SH-SY5Y (cell line): ENCODE measurements at regions not wholly inside any gene's neighbourhood (a gene's known extent, or its start where the extent isn't known, plus 50 kb on each side); places are given as distances from the start of the nearest gene placed in this dataset.

Experiments
- GATA2 ChIP-seq: IDR thresholded peaks from 2 replicates; pipeline ENCODE4 v1.6.1; 2011; ENCODE audit warnings: mild to moderate bottlenecking, low read depth, low read length
- GATA3 ChIP-seq: IDR thresholded peaks from 2 replicates; pipeline ENCODE4 v1.6.1; 2011; ENCODE audit warnings: low read depth, mild to moderate bottlenecking, low read length, moderate library complexity

GRCh38 chr15:100783291-100783690 lies 96.3 kb upstream of the ALDH1A3 start:
- TF ChIP-seq GATA2, result no peak
- no peak for TF ChIP-seq GATA3
